ENCODE measurements at regions not wholly inside any gene's neighbourhood (a gene's known extent, or its start where the extent isn't known, plus 50 kb on each side); places are given as distances from the start of the nearest gene placed in this dataset.

DNA sequence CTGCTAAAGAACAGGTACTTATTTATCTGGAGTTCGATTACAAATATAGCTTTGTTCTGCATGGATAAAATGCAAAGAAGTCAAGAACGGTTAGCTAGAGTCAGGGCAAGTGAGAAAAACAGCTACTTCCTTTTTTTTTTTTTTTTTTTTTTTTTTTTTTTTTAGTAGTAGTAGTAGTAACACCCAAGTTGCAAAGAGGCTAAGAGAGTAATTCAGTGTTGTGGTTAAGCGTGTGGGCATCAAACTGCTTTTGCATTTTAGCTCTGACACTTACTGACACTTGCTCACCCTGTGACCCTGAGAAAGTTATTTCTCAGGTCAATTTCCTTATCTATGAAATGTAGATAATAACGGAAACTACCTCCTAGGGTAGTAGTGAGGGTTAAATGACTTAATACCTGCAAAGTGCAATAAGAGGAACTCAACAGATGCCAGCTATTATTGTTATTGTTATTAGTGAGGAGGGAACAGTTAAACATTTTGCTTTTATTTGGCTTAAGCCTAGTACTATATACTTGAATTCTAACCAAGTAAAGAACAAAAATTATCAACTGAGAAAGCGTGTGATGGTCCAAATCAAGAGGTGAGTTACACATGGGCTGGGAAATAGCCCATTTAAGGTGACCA, 86.7 kb upstream of the BACH2 start:
- dilution Hi-C loops (cut with MboI; ENCODE audit: extremely low pct_ligation_motif_present, low sequenced_read_pairs) = no loop called here
- FAIRE-seq = no peak
- Histone ChIP-seq H2AFZ (ENCODE audit: low read depth, low read length) (no peak overlapping the region), H3K9ac (replicated peaks; ENCODE audit: extremely low read depth, insufficient read depth, low read length) (no peak overlapping the region), H3K4me3 (replicated peaks in 1 of 3; ENCODE audit: insufficient read depth in 1 of 3, low read depth in 1 of 3, low read length in 3 of 3) (no peak overlapping the region), H3K27ac (ENCODE audit: insufficient read depth, low read depth, low read length) (no peak overlapping the region), H3K79me2 (ENCODE audit: control insufficient read depth, insufficient read depth, low read length) (no peaks in the 10 kb centered on the region), H3K9me3 (replicated peaks; ENCODE audit: control insufficient read depth, insufficient read depth, low read length) (no peaks in the 10 kb centered on the region), H3K27me3 (ENCODE audit: control insufficient read depth in 2 of 2, insufficient read depth in 2 of 2, low read length in 2 of 2) (peaks cover 23 to 39% of the 10 kb centered on the region in 2 experiments), H3K36me3 (ENCODE audit: control insufficient read depth in 2 of 2, extremely low read depth in 1 of 2, insufficient read depth in 2 of 2, low read length in 2 of 2) (no peaks in the 10 kb centered on the region), H4K20me1 (replicated peaks; ENCODE audit: control insufficient read depth, extremely low read depth, insufficient read depth, low read length) (no peaks in the 10 kb centered on the region), H3K9me1 (replicated peaks; ENCODE audit: control insufficient read depth, extremely low read depth, insufficient read depth, low read length) (no peaks in the 10 kb centered on the region), H3K4me2 (ENCODE audit: insufficient read depth, low read length) (no peak overlapping the region), H3K4me1 (ENCODE audit: control insufficient read depth, extremely low read depth, insufficient read depth, low read length) (no peaks in the 10 kb centered on the region)
- no TSS peak for BruUV-seq (replicated peaks)
- CTCF ChIA-PET = interaction anchor here (0.6 kb wide), 2 partner anchors 40 to 42 kb away, joined by 3 read pairs; no protein-coding TSS in a partner anchor
- intact Hi-C loops (cut with micrococcal nuclease) = no loop called here
- TF ChIP-seq EZH2 (IDR thresholded peaks at IDR 0.05; ENCODE audit: borderline replicate concordance, low read depth, low read length, severe bottlenecking) (no peak), GATA2 (IDR thresholded peaks at IDR 0.05; ENCODE audit: insufficient read depth, insufficient read length, low read depth, low read length) (no peak), POLR2AphosphoS5 (IDR thresholded peaks at IDR 0.05; ENCODE audit: insufficient read depth, low read depth, low read length) (no peak), MAX (IDR thresholded peaks at IDR 0.05; ENCODE audit: insufficient read depth, insufficient read length) (no peak), JUN (IDR thresholded peaks at IDR 0.05; ENCODE audit: borderline replicate concordance, insufficient read depth, insufficient read length, low read depth) (no peak), POLR2A (IDR thresholded peaks at IDR 0.05; ENCODE audit: low read depth, low read length) (no peak)
- TF ChIP-seq, protein P1, sequence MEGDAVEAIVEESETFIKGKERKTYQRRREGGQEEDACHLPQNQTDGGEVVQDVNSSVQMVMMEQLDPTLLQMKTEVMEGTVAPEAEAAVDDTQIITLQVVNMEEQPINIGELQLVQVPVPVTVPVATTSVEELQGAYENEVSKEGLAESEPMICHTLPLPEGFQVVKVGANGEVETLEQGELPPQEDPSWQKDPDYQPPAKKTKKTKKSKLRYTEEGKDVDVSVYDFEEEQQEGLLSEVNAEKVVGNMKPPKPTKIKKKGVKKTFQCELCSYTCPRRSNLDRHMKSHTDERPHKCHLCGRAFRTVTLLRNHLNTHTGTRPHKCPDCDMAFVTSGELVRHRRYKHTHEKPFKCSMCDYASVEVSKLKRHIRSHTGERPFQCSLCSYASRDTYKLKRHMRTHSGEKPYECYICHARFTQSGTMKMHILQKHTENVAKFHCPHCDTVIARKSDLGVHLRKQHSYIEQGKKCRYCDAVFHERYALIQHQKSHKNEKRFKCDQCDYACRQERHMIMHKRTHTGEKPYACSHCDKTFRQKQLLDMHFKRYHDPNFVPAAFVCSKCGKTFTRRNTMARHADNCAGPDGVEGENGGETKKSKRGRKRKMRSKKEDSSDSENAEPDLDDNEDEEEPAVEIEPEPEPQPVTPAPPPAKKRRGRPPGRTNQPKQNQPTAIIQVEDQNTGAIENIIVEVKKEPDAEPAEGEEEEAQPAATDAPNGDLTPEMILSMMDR (IDR thresholded peaks at IDR 0.05; ENCODE audit: extremely low read depth in 1 of 2, insufficient read depth in 1 of 2, low read depth in 1 of 2, low read length in 2 of 2) = no peak
- POLR2A ChIA-PET = no interaction called here
- no peak for DNase-seq (ENCODE audit: low read depth, low spot score)

Measured in endothelial cell of umbilical vein (primary cell).